ENCODE measurements at regions not wholly inside any gene's neighbourhood (a gene's known extent, or its start where the extent isn't known, plus 50 kb on each side); places are given as distances from the start of the nearest gene placed in this dataset.

GRCh38 chrX:46398126-46398525 is 147.1 kb downstream of the ZNF674 start:
- no peak for TF ChIP-seq CTCF (IDR thresholded peaks at IDR 0.05)
- no peak for TF ChIP-seq POLR2A (IDR thresholded peaks at IDR 0.05)

Data from thyroid gland (tissue), 4 donors.